ENCODE measurements at regions not wholly inside any gene's neighbourhood (a gene's known extent, or its start where the extent isn't known, plus 50 kb on each side); places are given as distances from the start of the nearest gene placed in this dataset.

DNA sequence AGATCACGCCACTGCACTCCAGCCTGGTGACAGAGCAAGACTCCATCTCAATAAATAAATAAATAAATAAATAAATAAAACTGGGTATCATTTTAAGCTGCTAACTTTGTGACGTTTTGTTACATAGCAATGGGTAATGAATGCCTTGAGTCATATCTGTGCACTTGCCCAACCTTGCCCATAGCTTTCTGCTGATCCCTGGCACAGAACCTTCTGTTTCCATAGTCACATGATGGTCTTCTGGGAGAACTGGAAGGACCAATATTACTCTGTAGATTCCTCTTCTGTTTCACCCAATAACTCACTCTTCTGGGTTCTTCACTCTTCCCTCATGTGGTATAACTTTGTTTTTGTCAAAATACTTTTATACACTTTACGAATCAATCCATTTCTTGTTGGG is 140.8 kb downstream of the SCARB1 start:
- ChIA-PET CTCF (interaction anchor here (0.7 to 1.1 kb wide), 4 partner anchors 10 to 383 kb away, joined by 3 read pairs; no protein-coding TSS in a partner anchor), POLR2A (no interaction called here)
- Histone ChIP-seq H3K4me2 (no peak overlapping the region), H3K9me3 (no peaks in the 10 kb centered on the region), H3K27ac (no peak overlapping the region; a peak in 1 of 6 replicates), H3K4me3 (no peak overlapping the region), H3K4me1 (peaks cover 32% of the 10 kb centered on the region)
- ATAC-seq, result no peak
- 71% methylated on average over 3 of the region's 3 CpGs for WGBS (ENCODE audit: missing lambda C conversion rate)
- no peak for FAIRE-seq
- TF ChIP-seq JUNB (IDR thresholded peaks at IDR 0.05) (no peak), HEYL (CRISPR knock-in tag; IDR thresholded peaks at IDR 0.05) (no peak), ZFP36 (IDR thresholded peaks at IDR 0.05; ENCODE audit: borderline replicate concordance, partially characterized antibody) (no peak)
- no peak for DNase-seq (ENCODE audit: low read depth in 1 of 2, low spot score in 1 of 2)

DNA sequence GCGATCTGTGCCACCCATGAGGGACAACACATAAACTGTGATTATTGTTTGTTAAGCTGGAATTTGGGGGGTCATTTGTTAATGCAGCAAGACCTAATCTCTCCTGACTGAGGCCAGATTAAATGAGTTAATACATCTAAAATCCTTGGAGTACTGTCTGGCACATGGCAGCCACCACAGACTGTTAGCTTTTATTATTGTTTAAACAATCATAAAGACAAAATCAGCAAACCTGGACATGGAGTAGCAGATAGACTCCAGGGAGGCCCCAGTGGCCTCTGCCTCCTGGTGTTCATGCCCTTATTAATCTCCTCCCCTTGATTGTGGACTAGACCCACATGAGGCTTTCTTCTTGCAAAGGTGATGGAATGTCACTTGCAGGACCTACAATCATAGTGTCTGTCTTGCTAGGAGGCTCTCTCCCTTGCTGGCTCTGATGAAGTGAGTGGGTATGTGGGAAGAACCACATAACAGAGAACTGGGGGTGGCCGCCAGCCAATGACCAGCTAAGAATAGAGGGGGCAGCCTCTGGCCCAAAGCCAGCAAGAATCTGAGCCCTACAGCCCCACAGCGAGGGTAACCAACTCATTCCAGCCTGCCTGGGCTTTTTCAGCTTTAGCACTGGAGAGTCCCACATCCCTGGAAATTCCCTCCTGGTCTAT is 142.0 kb downstream of the SCARB1 start:
- WGBS (ENCODE audit: missing lambda C conversion rate), result 82% methylated on average over 3 of the region's 3 CpGs
- DNase-seq (ENCODE audit: low read depth in 1 of 2, low spot score in 1 of 2) (no peak), FAIRE-seq (no peak), ATAC-seq (peak; percentile 6 to 10; a peak in 1 of 6 replicates)
- Histone ChIP-seq H3K9me3 (no peaks in the 10 kb centered on the region), H3K4me1 (peaks cover 25% of the 10 kb centered on the region), H3K4me2 (no peak overlapping the region), H3K4me3 (no peak overlapping the region), H3K27ac (peak overlapping the region; percentile 18 to 68; a peak in 4 of 6 replicates)
- ChIA-PET POLR2A (no interaction called here), CTCF (interaction anchor here (0.7 to 1.7 kb wide), 6 partner anchors 12 to 477 kb away, joined by 3 to 4 read pairs (median 3); no protein-coding TSS in a partner anchor)
- no peak for TF ChIP-seq EP300 (IDR thresholded peaks at IDR 0.05)
- TF ChIP-seq KDM1A (IDR thresholded peaks at IDR 0.05; ENCODE audit: low read depth), result no peak
- TF ChIP-seq CHD2 (IDR thresholded peaks at IDR 0.05; ENCODE audit: low read length, partially characterized antibody), result no peak
- TF ChIP-seq, protein P1, sequence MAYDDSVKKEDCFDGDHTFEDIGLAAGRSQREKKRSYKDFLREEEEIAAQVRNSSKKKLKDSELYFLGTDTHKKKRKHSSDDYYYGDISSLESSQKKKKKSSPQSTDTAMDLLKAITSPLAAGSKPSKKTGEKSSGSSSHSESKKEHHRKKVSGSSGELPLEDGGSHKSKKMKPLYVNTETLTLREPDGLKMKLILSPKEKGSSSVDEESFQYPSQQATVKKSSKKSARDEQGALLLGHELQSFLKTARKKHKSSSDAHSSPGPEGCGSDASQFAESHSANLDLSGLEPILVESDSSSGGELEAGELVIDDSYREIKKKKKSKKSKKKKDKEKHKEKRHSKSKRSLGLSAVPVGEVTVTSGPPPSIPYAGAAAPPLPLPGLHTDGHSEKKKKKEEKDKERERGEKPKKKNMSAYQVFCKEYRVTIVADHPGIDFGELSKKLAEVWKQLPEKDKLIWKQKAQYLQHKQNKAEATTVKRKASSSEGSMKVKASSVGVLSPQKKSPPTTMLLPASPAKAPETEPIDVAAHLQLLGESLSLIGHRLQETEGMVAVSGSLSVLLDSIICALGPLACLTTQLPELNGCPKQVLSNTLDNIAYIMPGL (CRISPR knock-in tag; IDR thresholded peaks at IDR 0.05; ENCODE audit: borderline replicate concordance), result no peak
- no peak for TF ChIP-seq POLR2A (IDR thresholded peaks at IDR 0.05; ENCODE audit: low read length)
- TF ChIP-seq BHLHE40 (IDR thresholded peaks at IDR 0.05; ENCODE audit: low read depth, low read length), result no peak
- no peak for TF ChIP-seq MAFK (IDR thresholded peaks at IDR 0.05; ENCODE audit: partially characterized antibody)
- TF ChIP-seq ZNF302 (CRISPR knock-in tag; IDR thresholded peaks at IDR 0.05), result no peak
- no peak for TF ChIP-seq RFX5 (IDR thresholded peaks at IDR 0.05)
- no peak for TF ChIP-seq KDM5A (IDR thresholded peaks at IDR 0.05)
- TF ChIP-seq, protein P2, sequence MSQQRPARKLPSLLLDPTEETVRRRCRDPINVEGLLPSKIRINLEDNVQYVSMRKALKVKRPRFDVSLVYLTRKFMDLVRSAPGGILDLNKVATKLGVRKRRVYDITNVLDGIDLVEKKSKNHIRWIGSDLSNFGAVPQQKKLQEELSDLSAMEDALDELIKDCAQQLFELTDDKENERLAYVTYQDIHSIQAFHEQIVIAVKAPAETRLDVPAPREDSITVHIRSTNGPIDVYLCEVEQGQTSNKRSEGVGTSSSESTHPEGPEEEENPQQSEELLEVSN (IDR thresholded peaks at IDR 0.05; ENCODE audit: borderline replicate concordance, low read depth), result no peak
- TF ChIP-seq FOSL2 (IDR thresholded peaks at IDR 0.05), result no peak
- no peak for TF ChIP-seq FOSL2 (CRISPR knock-in tag; IDR thresholded peaks at IDR 0.05)

DNA sequence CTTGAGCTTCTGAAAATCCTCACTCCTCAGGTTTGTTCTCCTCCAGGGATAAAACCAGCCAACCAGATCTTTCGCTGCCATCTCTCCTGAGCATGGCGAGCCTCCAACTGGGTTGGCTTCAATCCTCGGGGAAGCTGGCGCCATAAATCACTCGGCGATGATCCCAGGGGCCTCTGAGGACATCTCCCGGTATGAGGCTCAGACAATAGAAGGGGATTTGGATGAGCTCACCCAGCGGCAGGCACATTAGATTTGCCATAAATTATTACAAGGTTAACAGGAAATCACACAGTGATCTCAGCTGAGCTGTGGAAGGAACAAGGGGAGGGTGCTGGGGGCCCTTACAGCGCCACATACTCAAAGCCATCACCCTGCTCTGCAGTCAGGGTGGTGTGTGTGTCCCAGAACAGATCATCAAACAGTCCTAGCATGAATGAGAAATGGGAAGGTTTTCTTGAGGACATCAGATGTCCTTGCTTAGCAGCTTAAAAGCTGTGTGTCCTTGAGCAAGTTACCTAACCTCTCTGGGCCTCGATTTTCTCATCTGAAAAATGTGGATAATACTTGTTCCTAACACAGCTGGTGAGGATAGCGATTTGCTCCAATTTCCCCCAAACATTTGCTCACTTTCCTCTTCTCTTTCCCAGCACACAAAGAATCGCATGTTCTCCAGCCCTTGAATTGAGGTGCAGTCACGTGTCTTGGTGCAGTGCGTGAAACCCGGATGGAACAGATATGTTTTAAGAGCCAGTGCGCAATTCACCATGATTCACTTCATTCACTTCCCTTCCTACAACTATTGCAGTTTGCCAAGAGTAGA is 142.8 kb downstream of the SCARB1 start:
- peak; percentile 36 for FAIRE-seq
- POLR2A ChIA-PET, result interaction anchor here (1.3 kb wide), 1 partner anchor 27 kb away, joined by 3 read pairs; no protein-coding TSS in a partner anchor
- H3K4me3 ChIP-seq, result no peak overlapping the region
- TF ChIP-seq HDAC2 (IDR thresholded peaks at IDR 0.05) (peak; percentile 63; the same call in 1 of the 2 replicates), EHF (CRISPR knock-in tag; IDR thresholded peaks at IDR 0.05) (no peak), RNF2 (IDR thresholded peaks at IDR 0.05; ENCODE audit: borderline replicate concordance, low read depth) (no peak), JUNB (IDR thresholded peaks at IDR 0.05) (no peak), NFE2L2 (conservative IDR thresholded peaks at IDR 0.05; ENCODE audit: low read length) (no peak), HOXA7 (CRISPR knock-in tag; IDR thresholded peaks at IDR 0.05) (no peak), MAZ (IDR thresholded peaks at IDR 0.05; ENCODE audit: borderline replicate concordance, low read depth, low read length) (no peak), KDM1A (IDR thresholded peaks at IDR 0.05; ENCODE audit: low read depth) (peak; percentile 84), POLR2AphosphoS2 (conservative IDR thresholded peaks at IDR 0.05; ENCODE audit: low read length) (no peak), ZSCAN20 (CRISPR knock-in tag; IDR thresholded peaks at IDR 0.05) (no peak), RAD21 (conservative IDR thresholded peaks at IDR 0.05 in 1 of 2, IDR thresholded peaks at IDR 0.05 in 1 of 2) (no peak; a peak in 1 of 5 replicates), ZC3H11A (IDR thresholded peaks at IDR 0.05) (no peak), CBX2 (IDR thresholded peaks at IDR 0.05; ENCODE audit: borderline replicate concordance, low read depth) (no peak), FOXS1 (CRISPR knock-in tag; IDR thresholded peaks at IDR 0.05) (no peak), BHLHE40 (IDR thresholded peaks at IDR 0.05; ENCODE audit: low read depth, low read length) (no peak), TFCP2L1 (CRISPR knock-in tag; IDR thresholded peaks at IDR 0.05) (no peak), HEYL (CRISPR knock-in tag; IDR thresholded peaks at IDR 0.05) (no peak)
- TF ChIP-seq, protein P2 (IDR thresholded peaks at IDR 0.05; ENCODE audit: borderline replicate concordance, low read depth), result no peak
- TF ChIP-seq, protein P3, sequence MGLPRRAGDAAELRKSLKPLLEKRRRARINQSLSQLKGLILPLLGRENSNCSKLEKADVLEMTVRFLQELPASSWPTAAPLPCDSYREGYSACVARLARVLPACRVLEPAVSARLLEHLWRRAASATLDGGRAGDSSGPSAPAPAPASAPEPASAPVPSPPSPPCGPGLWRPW (IDR thresholded peaks at IDR 0.05), result no peak

More for the DNA sequence above, 142.8 kb downstream of the SCARB1 start:
- Histone ChIP-seq H3K4me2 (peak overlapping the region; percentile 56), H3K4me1 (peaks cover 26% of the 10 kb centered on the region), H3K27ac (peak overlapping the region; percentile 47 to 68), H3K9me3 (no peaks in the 10 kb centered on the region)
- DNase-seq (ENCODE audit: low read depth in 1 of 2, low spot score in 1 of 2) (peak in 1 of 2 experiments; percentile 59), ATAC-seq (peak in 1 of 2 experiments; percentile 67; a peak in 3 of 6 replicates)
- 56% methylated on average over 16 of the region's 16 CpGs for WGBS (ENCODE audit: missing lambda C conversion rate)
- CTCF ChIA-PET, result interaction anchor here (0.6 to 1.7 kb wide), 12 partner anchors 9 to 476 kb away, joined by 3 to 5 read pairs (median 3); no protein-coding TSS in a partner anchor

Data from A549 (cell line).